OCI-LY3 (cell line): ENCODE measurements at regions not wholly inside any gene's neighbourhood (a gene's known extent, or its start where the extent isn't known, plus 50 kb on each side); places are given as distances from the start of the nearest gene placed in this dataset.

ENCODE experiments used
- H2AFZ ChIP-seq: fragments of 200-600, 300-600 bp; shearing (Covaris generic); 2 replicates; pipeline ENCODE4 v1.6.0; 2014; ENCODE audit warnings: antibody characterized with exemption, low read depth, low read length
- H3K27ac ChIP-seq: fragments of 200-600, 300-600 bp; sonication (generic); 2 replicates; pipeline ENCODE4 v1.5.1; 2014; ENCODE audit warnings: mild to moderate bottlenecking, low read length, moderate library complexity, mixed read lengths
- H3K27me3 ChIP-seq: fragments of 200-600, 300-600 bp; sonication (generic); 2 replicates; pipeline ENCODE4 v1.6.1; 2014; ENCODE audit warnings: low read depth, low read length, mixed read lengths
- H3K36me3 ChIP-seq: fragments of 200-600, 300-600 bp; sonication (generic); replicated peaks from 2 replicates; pipeline ENCODE3; 2014; ENCODE audit warnings: low read depth, low read length, mixed read lengths
- H3K4me1 ChIP-seq: fragments of 300-600, 200-600 bp; sonication (generic); 2 replicates; pipeline ENCODE4 v1.6.1; 2014; ENCODE audit warnings: low read length, mixed read lengths
- H3K4me2 ChIP-seq: fragments of 200-600, 300-600 bp; sonication (generic); 2 replicates; pipeline ENCODE4 v1.6.1; 2014; ENCODE audit warnings: low read length, mixed read lengths
- H3K4me3 ChIP-seq: fragments of 300-600, 200-600 bp; sonication (generic); 2 replicates; pipeline ENCODE4 v1.5.1; 2014; ENCODE audit warnings: antibody characterized with exemption, mild to moderate bottlenecking, low read length, moderate library complexity
- H3K79me2 ChIP-seq: fragments of 300-600, 200-600 bp; shearing (Covaris generic); 2 replicates; pipeline ENCODE4 v1.6.1; 2014; ENCODE audit warnings: mild to moderate bottlenecking, low read length, mixed read lengths
- H3K9ac ChIP-seq: fragments of 300-600, 200-600 bp; shearing (Covaris generic); 2 replicates; pipeline ENCODE4 v1.6.0; 2014; ENCODE audit warnings: mild to moderate bottlenecking, low read length, moderate library complexity
- H3K9me3 ChIP-seq: fragments of 200-600, 300-600 bp; shearing (Covaris generic); 2 replicates; pipeline ENCODE4 v1.6.1; 2014; ENCODE audit warnings: low read length, mixed read lengths; ENCODE audit not compliant: insufficient read depth
- H4K20me1 ChIP-seq: fragments of 200-600, 300-600 bp; sonication (generic); 2 replicates; pipeline ENCODE4 v1.6.1; 2016; ENCODE audit warnings: low read length, mixed read lengths; ENCODE audit not compliant: insufficient read depth
- EZH2phosphoT487 ChIP-seq: fragments of 200-600 bp; shearing (Covaris generic); IDR thresholded peaks from 2 replicates; pipeline ENCODE4 v1.6.1; 2018; ENCODE audit warnings: antibody characterized with exemption, mixed run types, low read depth
- TF ChIP-seq, protein P1 (sequence below): fragments of 200-600, 300-600 bp; sonication (generic); IDR thresholded peaks from 2 replicates; pipeline ENCODE4 v1.5.1; 2014; ENCODE audit warnings: antibody characterized with exemption, low read length, low read depth

DNA sequence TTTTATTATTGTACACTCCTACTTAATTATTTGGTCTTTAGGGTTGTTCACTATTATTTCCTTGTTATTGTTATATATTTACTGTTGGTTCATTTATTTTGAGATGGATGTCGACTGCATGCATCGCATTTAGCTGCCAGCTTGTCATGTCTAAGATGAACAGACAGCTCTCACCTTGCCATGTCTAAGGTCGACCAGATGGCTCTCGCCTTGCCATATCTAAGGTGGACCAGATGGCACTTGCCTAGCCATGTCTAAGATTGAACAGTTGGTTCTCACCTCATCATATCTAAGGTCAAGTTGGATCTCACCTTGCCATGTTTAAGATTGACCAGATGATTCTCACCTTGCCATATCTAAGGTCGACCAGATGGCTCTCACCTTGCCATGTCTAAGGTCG is 1440.9 kb downstream of the UQCRFS1 start:
- H3K27ac ChIP-seq, result no peak overlapping the region
- no peaks in the 10 kb centered on the region for H3K4me1 ChIP-seq
- no peak overlapping the region for H3K4me3 ChIP-seq
- H3K9ac ChIP-seq, result no peak overlapping the region
- H2AFZ ChIP-seq, result no peak overlapping the region
- H3K27me3 ChIP-seq, result no peaks in the 10 kb centered on the region
- no peaks in the 10 kb centered on the region for H3K79me2 ChIP-seq
- TF ChIP-seq, protein P1, sequence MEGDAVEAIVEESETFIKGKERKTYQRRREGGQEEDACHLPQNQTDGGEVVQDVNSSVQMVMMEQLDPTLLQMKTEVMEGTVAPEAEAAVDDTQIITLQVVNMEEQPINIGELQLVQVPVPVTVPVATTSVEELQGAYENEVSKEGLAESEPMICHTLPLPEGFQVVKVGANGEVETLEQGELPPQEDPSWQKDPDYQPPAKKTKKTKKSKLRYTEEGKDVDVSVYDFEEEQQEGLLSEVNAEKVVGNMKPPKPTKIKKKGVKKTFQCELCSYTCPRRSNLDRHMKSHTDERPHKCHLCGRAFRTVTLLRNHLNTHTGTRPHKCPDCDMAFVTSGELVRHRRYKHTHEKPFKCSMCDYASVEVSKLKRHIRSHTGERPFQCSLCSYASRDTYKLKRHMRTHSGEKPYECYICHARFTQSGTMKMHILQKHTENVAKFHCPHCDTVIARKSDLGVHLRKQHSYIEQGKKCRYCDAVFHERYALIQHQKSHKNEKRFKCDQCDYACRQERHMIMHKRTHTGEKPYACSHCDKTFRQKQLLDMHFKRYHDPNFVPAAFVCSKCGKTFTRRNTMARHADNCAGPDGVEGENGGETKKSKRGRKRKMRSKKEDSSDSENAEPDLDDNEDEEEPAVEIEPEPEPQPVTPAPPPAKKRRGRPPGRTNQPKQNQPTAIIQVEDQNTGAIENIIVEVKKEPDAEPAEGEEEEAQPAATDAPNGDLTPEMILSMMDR, result no peak
- no peak for TF ChIP-seq EZH2phosphoT487
- H3K36me3 ChIP-seq, result peaks cover 35% of the 10 kb centered on the region
- H4K20me1 ChIP-seq, result no peaks in the 10 kb centered on the region
- no peak overlapping the region for H3K4me2 ChIP-seq
- no peaks in the 10 kb centered on the region for H3K9me3 ChIP-seq

DNA sequence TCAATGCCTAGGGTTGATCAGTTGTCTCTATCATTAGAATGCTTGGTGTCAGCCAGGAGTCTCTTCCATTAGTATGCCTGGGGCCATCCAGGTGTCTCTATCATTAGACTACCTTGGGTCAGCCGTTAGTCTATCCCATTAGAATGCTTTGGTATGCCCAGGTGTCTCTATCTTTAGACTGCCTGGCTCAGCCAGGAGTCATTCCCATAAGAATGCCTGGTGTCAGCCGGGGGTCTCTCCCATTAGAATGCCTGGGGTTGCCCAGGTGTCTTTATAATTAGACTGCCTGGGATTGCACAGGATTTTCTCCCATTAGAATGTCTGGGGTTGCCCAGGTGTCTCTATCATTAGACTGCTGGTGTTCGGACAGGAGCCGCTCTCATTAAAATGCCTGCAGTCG is 1442.9 kb downstream of the UQCRFS1 start:
- no peaks in the 10 kb centered on the region for H3K27me3 ChIP-seq

DNA sequence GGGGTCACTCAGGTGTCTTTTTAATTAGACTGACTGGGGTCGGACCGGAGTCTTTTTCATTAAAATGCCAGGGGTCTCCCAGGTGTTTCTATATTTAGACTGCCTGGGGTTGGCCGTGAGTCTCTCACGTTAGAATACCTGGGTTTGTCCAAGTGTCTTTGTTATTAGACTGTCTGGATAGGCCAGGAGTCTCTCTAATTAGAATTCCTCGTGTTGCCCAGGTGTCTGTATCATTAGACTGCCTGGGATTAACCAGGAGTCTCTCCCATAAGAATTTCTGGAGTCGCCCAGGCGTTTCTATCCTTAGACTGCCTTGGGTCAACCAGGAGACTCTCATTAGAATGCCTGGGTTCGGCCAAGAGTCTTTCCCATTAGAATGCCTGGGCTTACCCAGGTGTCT is 1445.7 kb downstream of the UQCRFS1 start:
- TF ChIP-seq, protein P1, result no peak
- TF ChIP-seq EZH2phosphoT487, result no peak
- H4K20me1 ChIP-seq, result no peaks in the 10 kb centered on the region

More for the DNA sequence above, 1442.9 kb downstream of the UQCRFS1 start:
- Histone ChIP-seq H3K4me3 (no peak overlapping the region), H3K4me2 (no peak overlapping the region), H3K79me2 (no peaks in the 10 kb centered on the region), H3K36me3 (peaks cover 31% of the 10 kb centered on the region), H2AFZ (no peak overlapping the region), H3K4me1 (no peaks in the 10 kb centered on the region), H3K9me3 (no peaks in the 10 kb centered on the region), H4K20me1 (no peaks in the 10 kb centered on the region), H3K27ac (no peak overlapping the region), H3K9ac (no peak overlapping the region)
- TF ChIP-seq, protein P1, result no peak
- TF ChIP-seq EZH2phosphoT487, result no peak

DNA sequence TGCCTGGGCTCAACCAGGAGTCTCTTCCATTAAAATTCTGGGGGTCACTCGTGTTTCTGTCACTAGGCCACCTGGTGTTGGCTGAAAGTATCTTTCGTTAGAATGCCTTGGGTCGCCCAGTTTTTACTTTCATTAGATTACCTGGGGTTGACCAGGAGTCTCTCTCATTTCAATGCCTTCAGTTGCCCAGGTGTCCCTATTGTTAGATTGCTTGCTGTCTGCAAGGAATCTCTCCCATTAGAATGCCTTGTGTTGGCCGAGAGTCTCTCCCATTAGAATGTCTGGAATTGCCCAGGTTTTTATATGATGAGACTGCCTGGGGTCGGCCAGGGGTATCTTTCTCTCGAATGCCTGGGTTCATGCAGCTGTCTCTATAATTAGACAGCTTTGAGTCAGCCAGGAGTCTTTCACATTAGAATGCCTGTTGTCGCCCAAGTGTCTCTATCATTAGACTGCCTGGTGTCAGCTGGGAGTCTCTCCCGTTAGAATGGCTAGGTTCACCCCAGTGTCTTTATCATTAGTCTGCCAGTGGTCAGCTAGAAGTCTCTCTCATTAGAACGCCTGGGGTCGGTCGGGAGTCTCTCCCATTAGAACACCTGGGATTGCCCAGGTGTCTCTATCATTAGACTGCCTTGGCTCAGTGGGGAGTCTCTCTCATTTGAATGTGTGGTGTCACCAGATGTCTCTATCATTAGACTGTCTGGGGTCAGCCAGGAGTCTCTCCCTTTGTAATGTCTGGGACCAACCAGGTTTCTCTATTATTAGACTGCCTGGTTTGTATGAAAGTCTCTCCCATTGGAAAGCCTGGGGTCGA is 1446.8 kb downstream of the UQCRFS1 start:
- Histone ChIP-seq H3K36me3 (no peaks in the 10 kb centered on the region), H3K4me1 (no peaks in the 10 kb centered on the region), H3K9ac (no peak overlapping the region), H3K4me3 (no peak overlapping the region), H3K9me3 (no peaks in the 10 kb centered on the region), H3K4me2 (no peak overlapping the region), H3K79me2 (no peaks in the 10 kb centered on the region), H3K27me3 (no peaks in the 10 kb centered on the region), H4K20me1 (no peaks in the 10 kb centered on the region), H3K27ac (no peak overlapping the region), H2AFZ (no peak overlapping the region)
- TF ChIP-seq EZH2phosphoT487, result no peak
- TF ChIP-seq, protein P1, result no peak

More for the DNA sequence above, 1445.7 kb downstream of the UQCRFS1 start:
- H3K36me3 ChIP-seq, result peaks cover 3% of the 10 kb centered on the region
- no peak overlapping the region for H3K4me2 ChIP-seq
- no peaks in the 10 kb centered on the region for H3K79me2 ChIP-seq
- no peak overlapping the region for H3K4me3 ChIP-seq
- no peak overlapping the region for H3K27ac ChIP-seq
- no peak overlapping the region for H2AFZ ChIP-seq
- H3K27me3 ChIP-seq, result no peaks in the 10 kb centered on the region
- H3K4me1 ChIP-seq, result no peaks in the 10 kb centered on the region
- no peak overlapping the region for H3K9ac ChIP-seq
- H3K9me3 ChIP-seq, result no peaks in the 10 kb centered on the region
